PC-9 (cell line): ENCODE measurements at regions not wholly inside any gene's neighbourhood (a gene's known extent, or its start where the extent isn't known, plus 50 kb on each side); places are given as distances from the start of the nearest gene placed in this dataset.

Experiments
- CTCF ChIP-seq: fragments of 200-600 bp; sonication (generic); conservative IDR thresholded peaks from 2 replicates; pipeline ENCODE4 v1.6.1; 2017; ENCODE audit warnings: mixed run types, antibody characterized with exemption, mild to moderate bottlenecking, moderate library complexity
- EZH2 ChIP-seq: fragments of 200-600 bp; sonication (generic); IDR thresholded peaks from 2 replicates; pipeline ENCODE4 v1.8.0; 2017; ENCODE audit warnings: antibody characterized with exemption, low read depth

- TF ChIP-seq CTCF = no peak
- no peak for TF ChIP-seq EZH2
These were observed 189.0 kb downstream of the ANKRD60 start for GRCh38 chr20:58039274-58040092.
